IMR-90 (cell line): ENCODE measurements at regions not wholly inside any gene's neighbourhood (a gene's known extent, or its start where the extent isn't known, plus 50 kb on each side); places are given as distances from the start of the nearest gene placed in this dataset.

ENCODE experiments used
- ATAC-seq: fragments of 200-7000 bp; cut with Tn5 transposase; 2 replicates; pipeline ENCODE4 v1.9.1; 2020; ENCODE audit warnings: low read depth, mild to moderate bottlenecking, moderate library complexity
- BruUV-seq: library from RNA; stranded (reverse); fragments of 400-500 nt; replicated peaks from 2 replicates; lab custom pipeline; 2021; lab: Mats Ljungman, UMichigan
- CTCF ChIA-PET: fragments of 300-600 bp; formaldehyde crosslinking; extraction: SDS; loops from one replicate; lab custom pipeline; 2021; ENCODE audit warnings: antibody characterized with exemption; lab: Yijun Ruan, JAX
- POLR2A ChIA-PET: fragments of 300-600 bp; sonication (Branson Sonifier 250); formaldehyde crosslinking; loops from one replicate; lab custom pipeline; 2022; ENCODE audit warnings: antibody characterized with exemption; ENCODE audit not compliant: unreplicated experiment; lab: Charles Lee
- DNase-seq: peaks from one replicate; pipeline ENCODE4 v3.0.0; 2013
- H2AFZ ChIP-seq: replicated peaks from 2 replicates; pipeline ENCODE3; 2013; ENCODE audit warnings: low read length, mild to moderate bottlenecking; ENCODE audit not compliant: poor library complexity
- H2AK5ac ChIP-seq: 2 replicates; pipeline ENCODE4 v1.6.1; 2013; ENCODE audit warnings: low read depth, low read length, inconsistent platforms
- H2AK9ac ChIP-seq: replicated peaks from 2 replicates; pipeline ENCODE3; 2013; ENCODE audit warnings: mild to moderate bottlenecking, low read depth, low read length, moderate library complexity; ENCODE audit not compliant: poor library complexity
- H2BK120ac ChIP-seq: 2 replicates; pipeline ENCODE4 v1.6.1; 2013; ENCODE audit warnings: low read depth, low read length, inconsistent platforms
- H2BK15ac ChIP-seq: 3 replicates; pipeline ENCODE4 v1.6.1; 2013; ENCODE audit warnings: low read depth, low read length, inconsistent platforms
- H2BK20ac ChIP-seq: 2 replicates; pipeline ENCODE4 v1.6.1; 2013; ENCODE audit warnings: low read depth, mild to moderate bottlenecking, inconsistent platforms, low read length, moderate library complexity
- H2BK5ac ChIP-seq: 2 replicates; pipeline ENCODE4 v1.6.1; 2013; ENCODE audit warnings: mild to moderate bottlenecking, low read depth, low read length, inconsistent platforms; ENCODE audit not compliant: poor library complexity, severe bottlenecking
- H3K14ac ChIP-seq: replicated peaks from 2 replicates; pipeline ENCODE4 v1.6.1; 2013; ENCODE audit warnings: low read depth, low read length, inconsistent platforms
- H3K18ac ChIP-seq: 2 replicates; pipeline ENCODE4 v1.6.1; 2013; ENCODE audit warnings: low read depth, low read length, control low read depth
- H3K23ac ChIP-seq: 2 replicates; pipeline ENCODE4 v1.6.1; 2013; ENCODE audit warnings: low read depth, low read length, inconsistent platforms
- H3K27ac ChIP-seq: 2 replicates; pipeline ENCODE4 v1.5.1; 2013; ENCODE audit warnings: mild to moderate bottlenecking, control low read depth, low read length; ENCODE audit not compliant: insufficient read depth
- H3K27me3 ChIP-seq: 2 replicates; pipeline ENCODE4 v1.6.1; 2013; ENCODE audit warnings: low read length; ENCODE audit not compliant: control insufficient read depth, insufficient read depth
- H3K36me3 ChIP-seq: 2 replicates; pipeline ENCODE4 v1.6.1; 2013; ENCODE audit warnings: low read length, mixed read lengths; ENCODE audit not compliant: control insufficient read depth, insufficient read depth
- H3K4ac ChIP-seq: 2 replicates; pipeline ENCODE4 v1.6.1; 2013; ENCODE audit warnings: low read depth, low read length, inconsistent platforms
- H3K4me1 ChIP-seq: 2 replicates; pipeline ENCODE4 v1.6.1; 2013; ENCODE audit warnings: low read length, mixed read lengths; ENCODE audit not compliant: control insufficient read depth, insufficient read depth
- H3K4me2 ChIP-seq: 2 replicates; pipeline ENCODE4 v1.6.1; 2013; ENCODE audit warnings: low read depth, mild to moderate bottlenecking, control low read depth, low read length, moderate library complexity
- H3K4me3 ChIP-seq: 2 replicates; pipeline ENCODE4 v1.5.1; 2013; ENCODE audit warnings: low read depth, mild to moderate bottlenecking, control low read depth, low read length, moderate library complexity; ENCODE audit not compliant: insufficient read depth
- H3K56ac ChIP-seq: 2 replicates; pipeline ENCODE4 v1.6.1; 2013; ENCODE audit warnings: low read length, inconsistent platforms; ENCODE audit not compliant: insufficient read depth; ENCODE audit errors: extremely low read depth
- H3K79me1 ChIP-seq, 2 experiments: 2 replicates each; pipeline ENCODE4 v1.6.1; 2013; ENCODE audit warnings: low read length in 2 of 2, inconsistent platforms in 1 of 2, low read depth in 1 of 2
- H3K9ac ChIP-seq: 2 replicates; pipeline ENCODE4 v1.6.1; 2013; ENCODE audit warnings: low read depth, low read length, control low read depth
- H3K9me1 ChIP-seq: 2 replicates; pipeline ENCODE4 v1.6.1; 2013; ENCODE audit warnings: low read length, inconsistent platforms; ENCODE audit not compliant: insufficient read depth
- H3K9me3 ChIP-seq: 2 replicates; pipeline ENCODE4 v1.6.1; 2013; ENCODE audit warnings: low read length; ENCODE audit not compliant: control insufficient read depth, insufficient read depth
- H4K20me1 ChIP-seq: 2 replicates; pipeline ENCODE4 v1.6.1; 2013; ENCODE audit warnings: low read length, inconsistent platforms; ENCODE audit not compliant: insufficient read depth
- H4K5ac ChIP-seq: 2 replicates; pipeline ENCODE4 v1.6.1; 2013; ENCODE audit warnings: mild to moderate bottlenecking, low read depth, low read length, control low read depth
- H4K8ac ChIP-seq, 2 experiments: 2 replicates each; pipeline ENCODE4 v1.6.1; 2013; ENCODE audit warnings: low read depth in 2 of 2, low read length in 2 of 2, control low read depth in 1 of 2, inconsistent platforms in 1 of 2
- H4K91ac ChIP-seq: 2 replicates; pipeline ENCODE4 v1.6.1; 2013; ENCODE audit warnings: low read depth, low read length, inconsistent platforms; ENCODE audit not compliant: insufficient read depth
- BHLHE40 ChIP-seq: fragments of 150-350 bp; IDR thresholded peaks from 2 replicates; pipeline ENCODE4 v1.6.1; 2016; ENCODE audit warnings: mild to moderate bottlenecking, low read depth, low read length
- CHD1 ChIP-seq: IDR thresholded peaks from 2 replicates; pipeline ENCODE4 v1.6.1; 2012; ENCODE audit warnings: low read depth, low read length, improper control_type of control experiment
- FOS ChIP-seq: fragments of 150-350 bp; IDR thresholded peaks from 2 replicates; pipeline ENCODE4 v1.6.1; 2016; ENCODE audit warnings: low read depth, low read length
- MAFK ChIP-seq: IDR thresholded peaks from 2 replicates; pipeline ENCODE4 v1.6.1; 2012; ENCODE audit warnings: low read depth, low read length, improper control_type of control experiment
- MAZ ChIP-seq: IDR thresholded peaks from 2 replicates; pipeline ENCODE4 v1.6.1; 2012; ENCODE audit warnings: low read depth, mild to moderate bottlenecking, low read length, improper control_type of control experiment, moderate library complexity, borderline replicate concordance
- MXI1 ChIP-seq: IDR thresholded peaks from 2 replicates; pipeline ENCODE4 v1.6.1; 2012; ENCODE audit warnings: low read depth, mild to moderate bottlenecking, low read length, moderate library complexity, borderline replicate concordance
- NFE2L2 ChIP-seq: fragments of 150-350 bp; IDR thresholded peaks from 2 replicates; pipeline ENCODE4 v1.6.1; 2016; ENCODE audit warnings: low read depth, mild to moderate bottlenecking, low read length
- POLR2A ChIP-seq: IDR thresholded peaks from 2 replicates; pipeline ENCODE4 v1.6.1; 2012; ENCODE audit warnings: mild to moderate bottlenecking, low read depth, low read length
- RAD21 ChIP-seq: IDR thresholded peaks from 2 replicates; pipeline ENCODE4 v1.6.1; 2012; ENCODE audit warnings: low read length, improper control_type of control experiment
- RCOR1 ChIP-seq: IDR thresholded peaks from 2 replicates; pipeline ENCODE4 v1.6.1; 2012; ENCODE audit warnings: mild to moderate bottlenecking, low read length, improper control_type of control experiment; ENCODE audit not compliant: insufficient replicate concordance
- RFX5 ChIP-seq: IDR thresholded peaks from 2 replicates; pipeline ENCODE4 v1.8.0; 2012; ENCODE audit warnings: low read depth, mild to moderate bottlenecking, low read length, moderate library complexity
- SMC3 ChIP-seq: fragments of 150-350 bp; IDR thresholded peaks from 2 replicates; pipeline ENCODE4 v1.6.1; 2016; ENCODE audit warnings: low read depth, mild to moderate bottlenecking, antibody characterized with exemption, low read length, moderate library complexity
- WGBS, 2 experiments: methylation state at CpG; one replicate each; pipeline versions ENCODE4 v1.1.5 to v1.1.7; 2013; ENCODE audit warnings: missing lambda C conversion rate in 2 of 2; ENCODE audit not compliant: insufficient read length in 1 of 2; ENCODE audit errors: extremely low coverage in 2 of 2; 5-methylcytosine and 5-hydroxymethylcytosine counted together
- dilution Hi-C: fragments of 300-500 bp; cut with HindIII; formaldehyde crosslinking; loops from one replicate; pipeline ENCODE4 v1.14.3; 2018; ENCODE audit warnings: low sequenced_read_pairs; ENCODE audit not compliant: unreplicated experiment
- in situ Hi-C: fragments of 300-500 bp; cut with MboI; formaldehyde crosslinking; loops from 3 replicates; pipeline ENCODE4 v1.14.3; 2019; ENCODE audit warnings: low sequenced_read_pairs, inconsistent platforms, mixed read lengths
- intact Hi-C: fragments of 100-400 bp; cut with micrococcal nuclease; formaldehyde crosslinking; loops from 2 replicates; pipeline ENCODE4 v1.10.0; 2022
- TF ChIP-seq, protein P1 (sequence below): conservative IDR thresholded peaks from 2 replicates; pipeline ENCODE4 v1.5.1; 2012; ENCODE audit warnings: mild to moderate bottlenecking, low read depth, low read length, improper control_type of control experiment
- TF ChIP-seq, protein P2 (sequence below): fragments of 150-350 bp; IDR thresholded peaks from 2 replicates; pipeline ENCODE4 v1.6.1; 2016; ENCODE audit warnings: low read depth, mild to moderate bottlenecking, low read length, moderate library complexity, borderline replicate concordance

DNA sequence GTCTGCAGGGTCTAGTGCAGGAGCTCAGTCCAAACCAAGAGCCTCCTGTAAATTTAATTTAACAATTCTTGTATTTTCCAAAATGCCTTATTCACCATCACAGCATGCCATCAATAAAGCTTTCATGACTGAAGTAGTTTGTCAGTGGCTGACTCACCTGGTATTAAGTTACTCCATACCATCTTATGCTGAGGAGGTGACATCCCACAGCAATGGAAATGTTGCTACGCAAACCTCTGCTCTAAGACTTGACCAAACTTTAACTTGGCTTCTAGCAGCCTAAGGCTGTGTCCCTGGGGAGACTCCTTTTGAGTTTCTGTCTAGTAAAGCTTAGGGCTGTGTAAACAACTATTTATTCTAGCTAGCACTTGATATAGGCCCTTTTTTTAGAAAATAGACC lies 1231.3 kb upstream of the CDH18 start:
- Histone ChIP-seq H3K79me1 (no peaks in the 10 kb centered on the region), H2BK20ac (no peak overlapping the region), H3K9me1 (no peaks in the 10 kb centered on the region), H3K4me3 (no peak overlapping the region), H3K4me2 (no peak overlapping the region), H3K27ac (no peak overlapping the region), H3K9me3 (peaks cover 4% of the 10 kb centered on the region; the same call in 1 of the 2 replicates), H3K4ac (no peak overlapping the region), H3K9ac (no peak overlapping the region), H2AK5ac (no peak overlapping the region), H3K4me1 (no peaks in the 10 kb centered on the region), H2AK9ac (no peak overlapping the region), H3K27me3 (no peaks in the 10 kb centered on the region), H3K56ac (no peak overlapping the region), H4K5ac (no peak overlapping the region), H4K20me1 (no peaks in the 10 kb centered on the region), H2AFZ (no peak overlapping the region), H4K91ac (no peak overlapping the region), H3K36me3 (no peaks in the 10 kb centered on the region), H3K14ac (no peak overlapping the region), H4K8ac (no peak overlapping the region), H3K18ac (no peak overlapping the region), H3K23ac (no peak overlapping the region), H2BK120ac (no peak overlapping the region), H2BK15ac (no peak overlapping the region), H2BK5ac (no peak overlapping the region)
- TF ChIP-seq FOS: no peak
- TF ChIP-seq, protein P1, sequence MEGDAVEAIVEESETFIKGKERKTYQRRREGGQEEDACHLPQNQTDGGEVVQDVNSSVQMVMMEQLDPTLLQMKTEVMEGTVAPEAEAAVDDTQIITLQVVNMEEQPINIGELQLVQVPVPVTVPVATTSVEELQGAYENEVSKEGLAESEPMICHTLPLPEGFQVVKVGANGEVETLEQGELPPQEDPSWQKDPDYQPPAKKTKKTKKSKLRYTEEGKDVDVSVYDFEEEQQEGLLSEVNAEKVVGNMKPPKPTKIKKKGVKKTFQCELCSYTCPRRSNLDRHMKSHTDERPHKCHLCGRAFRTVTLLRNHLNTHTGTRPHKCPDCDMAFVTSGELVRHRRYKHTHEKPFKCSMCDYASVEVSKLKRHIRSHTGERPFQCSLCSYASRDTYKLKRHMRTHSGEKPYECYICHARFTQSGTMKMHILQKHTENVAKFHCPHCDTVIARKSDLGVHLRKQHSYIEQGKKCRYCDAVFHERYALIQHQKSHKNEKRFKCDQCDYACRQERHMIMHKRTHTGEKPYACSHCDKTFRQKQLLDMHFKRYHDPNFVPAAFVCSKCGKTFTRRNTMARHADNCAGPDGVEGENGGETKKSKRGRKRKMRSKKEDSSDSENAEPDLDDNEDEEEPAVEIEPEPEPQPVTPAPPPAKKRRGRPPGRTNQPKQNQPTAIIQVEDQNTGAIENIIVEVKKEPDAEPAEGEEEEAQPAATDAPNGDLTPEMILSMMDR: no peak
- TF ChIP-seq RFX5: no peak
- TF ChIP-seq RCOR1: no peak
- no peak for TF ChIP-seq MAZ
- TF ChIP-seq, protein P2, sequence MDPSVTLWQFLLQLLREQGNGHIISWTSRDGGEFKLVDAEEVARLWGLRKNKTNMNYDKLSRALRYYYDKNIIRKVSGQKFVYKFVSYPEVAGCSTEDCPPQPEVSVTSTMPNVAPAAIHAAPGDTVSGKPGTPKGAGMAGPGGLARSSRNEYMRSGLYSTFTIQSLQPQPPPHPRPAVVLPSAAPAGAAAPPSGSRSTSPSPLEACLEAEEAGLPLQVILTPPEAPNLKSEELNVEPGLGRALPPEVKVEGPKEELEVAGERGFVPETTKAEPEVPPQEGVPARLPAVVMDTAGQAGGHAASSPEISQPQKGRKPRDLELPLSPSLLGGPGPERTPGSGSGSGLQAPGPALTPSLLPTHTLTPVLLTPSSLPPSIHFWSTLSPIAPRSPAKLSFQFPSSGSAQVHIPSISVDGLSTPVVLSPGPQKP: no peak
- TF ChIP-seq MAFK: no peak
- TF ChIP-seq NFE2L2: no peak
- TF ChIP-seq CHD1: no peak
- no peak for TF ChIP-seq BHLHE40
- no peak for TF ChIP-seq RAD21
- TF ChIP-seq SMC3: no peak
- no peak for TF ChIP-seq POLR2A
- no peak for TF ChIP-seq MXI1
- CTCF ChIA-PET: interaction anchor here (1.0 kb wide), 1 partner anchor 13 kb away, joined by 3 read pairs; no protein-coding TSS in a partner anchor
- POLR2A ChIA-PET: no interaction called here
- no peak for DNase-seq
- in situ Hi-C loops: no loop called here
- ATAC-seq: no peak
- dilution Hi-C loops: no loop called here
- intact Hi-C loops: no loop called here
- BruUV-seq: no TSS peak
- no CpG with 5 or more reads among the region's 1 CpG for WGBS, 2 experiments
